ENCODE measurements at regions not wholly inside any gene's neighbourhood (a gene's known extent, or its start where the extent isn't known, plus 50 kb on each side); places are given as distances from the start of the nearest gene placed in this dataset.

DNA sequence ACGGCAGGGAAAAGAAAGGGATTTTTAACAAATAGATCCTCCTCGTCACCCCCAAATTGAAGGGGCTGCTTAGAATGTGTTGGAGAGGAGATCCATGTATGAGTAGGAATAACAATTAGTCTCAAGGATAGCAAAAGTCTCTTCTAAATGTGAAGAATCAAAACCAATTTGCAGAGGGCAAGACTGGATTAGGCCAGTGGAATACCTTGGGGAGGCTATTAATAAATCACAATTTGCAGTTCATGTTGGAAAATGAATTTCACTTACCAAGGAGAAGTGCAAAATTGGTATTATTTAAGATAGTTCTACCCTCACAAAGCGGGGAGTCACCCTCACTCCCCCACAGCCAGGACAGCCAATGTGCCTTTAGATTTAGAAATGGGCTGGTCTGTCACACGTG is 299.8 kb upstream of the SLC30A5 start:
- no peak overlapping the region for H3K4me2 ChIP-seq
- Mint-ChIP-seq H3K36me3 (no peaks in the 10 kb centered on the region), H3K27ac (no peak overlapping the region), H3K9me3 (peaks cover 4% of the 10 kb centered on the region), H3K4me3 (no peak overlapping the region), H3K27me3 (ENCODE audit: insufficient read depth, low read depth) (peaks cover 5% of the 10 kb centered on the region), H3K4me1 (peaks cover 2% of the 10 kb centered on the region)
- H3K4me1 ChIP-seq, result no peaks in the 10 kb centered on the region
- no peaks in the 10 kb centered on the region for H4K20me1 ChIP-seq (ENCODE audit: low read depth)
- no peaks in the 10 kb centered on the region for H3K9me3 ChIP-seq (ENCODE audit: low read depth)
- no peak overlapping the region for H3K4me3 ChIP-seq
- H3K9ac ChIP-seq, result no peak overlapping the region
- TF ChIP-seq EZH2 (IDR thresholded peaks at IDR 0.05) (no peak), EZH2phosphoT487 (IDR thresholded peaks at IDR 0.05) (no peak)
- TF ChIP-seq, protein P1, sequence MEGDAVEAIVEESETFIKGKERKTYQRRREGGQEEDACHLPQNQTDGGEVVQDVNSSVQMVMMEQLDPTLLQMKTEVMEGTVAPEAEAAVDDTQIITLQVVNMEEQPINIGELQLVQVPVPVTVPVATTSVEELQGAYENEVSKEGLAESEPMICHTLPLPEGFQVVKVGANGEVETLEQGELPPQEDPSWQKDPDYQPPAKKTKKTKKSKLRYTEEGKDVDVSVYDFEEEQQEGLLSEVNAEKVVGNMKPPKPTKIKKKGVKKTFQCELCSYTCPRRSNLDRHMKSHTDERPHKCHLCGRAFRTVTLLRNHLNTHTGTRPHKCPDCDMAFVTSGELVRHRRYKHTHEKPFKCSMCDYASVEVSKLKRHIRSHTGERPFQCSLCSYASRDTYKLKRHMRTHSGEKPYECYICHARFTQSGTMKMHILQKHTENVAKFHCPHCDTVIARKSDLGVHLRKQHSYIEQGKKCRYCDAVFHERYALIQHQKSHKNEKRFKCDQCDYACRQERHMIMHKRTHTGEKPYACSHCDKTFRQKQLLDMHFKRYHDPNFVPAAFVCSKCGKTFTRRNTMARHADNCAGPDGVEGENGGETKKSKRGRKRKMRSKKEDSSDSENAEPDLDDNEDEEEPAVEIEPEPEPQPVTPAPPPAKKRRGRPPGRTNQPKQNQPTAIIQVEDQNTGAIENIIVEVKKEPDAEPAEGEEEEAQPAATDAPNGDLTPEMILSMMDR (IDR thresholded peaks at IDR 0.05), result no peak
- no peaks in the 10 kb centered on the region for H3K79me2 ChIP-seq (ENCODE audit: low read depth)
- H3K36me3 ChIP-seq, result no peaks in the 10 kb centered on the region
- no peak overlapping the region for H3K27ac ChIP-seq
- H2AFZ ChIP-seq (replicated peaks), result peak overlapping the region; percentile 3
- no peaks in the 10 kb centered on the region for H3K27me3 ChIP-seq
- no peak for DNase-seq (ENCODE audit: low spot score)
- no peaks in the 10 kb centered on the region for H3F3A ChIP-seq (ENCODE audit: low read depth)

DNA sequence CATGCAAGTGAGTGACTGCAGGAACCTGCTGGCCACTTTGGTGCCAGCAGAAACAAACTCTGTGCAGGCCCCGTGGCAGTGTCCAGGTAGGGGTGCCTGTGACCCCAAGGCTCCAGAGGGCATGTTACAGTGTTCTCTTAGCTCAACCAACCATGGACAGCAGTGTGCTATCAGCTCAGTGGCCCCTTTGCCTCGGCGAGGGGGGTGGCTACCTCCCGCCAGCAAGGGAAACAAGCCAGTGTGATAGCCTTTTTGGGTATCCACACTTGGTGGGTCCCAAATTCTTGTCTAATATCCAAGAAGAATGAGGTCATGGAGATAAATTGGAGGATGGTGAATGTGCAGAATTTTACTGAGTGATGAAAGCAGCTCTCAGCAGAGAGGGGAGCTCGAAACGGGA is 298.6 kb upstream of the SLC30A5 start:
- H3K27me3 ChIP-seq, result no peaks in the 10 kb centered on the region
- Mint-ChIP-seq H3K27me3 (ENCODE audit: insufficient read depth, low read depth) (peaks cover 5% of the 10 kb centered on the region), H3K4me3 (no peak overlapping the region), H3K27ac (no peak overlapping the region), H3K4me1 (no peaks in the 10 kb centered on the region), H3K36me3 (no peaks in the 10 kb centered on the region), H3K9me3 (peaks cover 4% of the 10 kb centered on the region)
- no peak overlapping the region for H3K27ac ChIP-seq
- H3K79me2 ChIP-seq (ENCODE audit: low read depth), result no peaks in the 10 kb centered on the region
- no peaks in the 10 kb centered on the region for H3K36me3 ChIP-seq
- H4K20me1 ChIP-seq (ENCODE audit: low read depth), result no peaks in the 10 kb centered on the region
- DNase-seq (ENCODE audit: low spot score), result no peak
- no peak overlapping the region for H3K9ac ChIP-seq
- no peak overlapping the region for H2AFZ ChIP-seq (replicated peaks)
- H3K4me2 ChIP-seq, result no peak overlapping the region
- H3K4me1 ChIP-seq, result no peaks in the 10 kb centered on the region
- H3K9me3 ChIP-seq (ENCODE audit: low read depth), result no peaks in the 10 kb centered on the region
- TF ChIP-seq EZH2 (IDR thresholded peaks at IDR 0.05) (no peak), EZH2phosphoT487 (IDR thresholded peaks at IDR 0.05) (no peak)
- TF ChIP-seq, protein P1 (IDR thresholded peaks at IDR 0.05), result no peak
- no peaks in the 10 kb centered on the region for H3F3A ChIP-seq (ENCODE audit: low read depth)
- H3K4me3 ChIP-seq, result no peak overlapping the region

DNA sequence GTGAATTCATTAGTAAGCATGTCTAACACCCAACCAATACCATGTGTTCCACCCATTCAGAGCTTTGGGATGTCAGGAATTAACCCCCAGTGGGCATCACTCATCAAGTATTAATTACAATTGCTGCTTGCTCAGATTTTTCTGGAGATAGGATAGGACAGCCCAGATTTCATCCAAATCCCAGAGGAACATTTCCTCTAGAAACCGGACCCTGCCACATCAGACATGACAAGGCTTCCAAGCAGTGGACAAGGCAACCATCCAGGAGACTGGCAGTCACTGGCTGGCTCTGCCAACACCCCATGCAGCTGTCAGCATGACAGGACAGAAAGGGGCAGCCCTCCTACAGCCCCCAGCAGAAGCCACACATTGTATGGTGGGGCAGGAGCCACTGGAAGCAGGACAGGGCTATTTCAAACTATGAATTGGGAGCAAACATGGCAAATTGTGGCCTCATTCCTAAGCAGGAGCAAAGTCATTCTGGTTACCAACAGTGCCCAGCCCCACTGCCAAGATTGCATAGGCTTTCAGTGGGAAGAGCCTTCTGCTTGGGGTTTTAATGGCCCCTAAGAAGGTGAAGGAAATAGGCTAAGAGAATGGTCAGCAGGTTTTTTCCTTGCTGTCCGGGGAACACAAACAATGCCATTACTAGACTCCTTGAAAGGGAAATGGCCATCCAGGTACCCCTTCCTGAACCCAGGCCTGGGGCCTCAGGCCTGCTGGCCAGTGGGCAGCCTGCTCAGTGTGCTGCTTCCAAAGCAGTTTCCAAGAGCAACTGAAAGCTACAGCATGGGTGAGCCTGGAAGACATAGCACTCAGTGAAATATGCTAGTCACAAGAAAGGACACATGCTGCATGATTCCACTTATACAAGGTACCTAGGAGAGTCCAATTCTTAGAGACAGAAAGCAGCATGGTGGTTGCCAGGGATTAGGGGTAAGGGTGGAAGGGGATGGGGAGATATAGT is 294.7 kb upstream of the SLC30A5 start:
- no peaks in the 10 kb centered on the region for H3K79me2 ChIP-seq (ENCODE audit: low read depth)
- H3K27me3 ChIP-seq, result no peaks in the 10 kb centered on the region
- Mint-ChIP-seq H3K36me3 (no peaks in the 10 kb centered on the region), H3K27me3 (ENCODE audit: insufficient read depth, low read depth) (peaks cover 2% of the 10 kb centered on the region), H3K4me1 (peaks cover 6% of the 10 kb centered on the region), H3K27ac (no peak overlapping the region), H3K9me3 (no peaks in the 10 kb centered on the region), H3K4me3 (no peak overlapping the region)
- H2AFZ ChIP-seq (replicated peaks), result no peak overlapping the region
- H4K20me1 ChIP-seq (ENCODE audit: low read depth), result no peaks in the 10 kb centered on the region
- DNase-seq (ENCODE audit: low spot score), result no peak
- H3K4me3 ChIP-seq, result no peak overlapping the region
- no peak overlapping the region for H3K9ac ChIP-seq
- no peaks in the 10 kb centered on the region for H3K36me3 ChIP-seq
- H3K27ac ChIP-seq, result no peak overlapping the region
- H3K4me2 ChIP-seq, result no peak overlapping the region
- no peaks in the 10 kb centered on the region for H3F3A ChIP-seq (ENCODE audit: low read depth)
- H3K9me3 ChIP-seq (ENCODE audit: low read depth), result no peaks in the 10 kb centered on the region
- TF ChIP-seq EZH2 (IDR thresholded peaks at IDR 0.05) (no peak), EZH2phosphoT487 (IDR thresholded peaks at IDR 0.05) (no peak)
- TF ChIP-seq, protein P1 (IDR thresholded peaks at IDR 0.05), result no peak
- H3K4me1 ChIP-seq, result no peaks in the 10 kb centered on the region

Measured in neural progenitor cell (in vitro differentiated cells).